HG02970 (cell line): ENCODE measurements at regions not wholly inside any gene's neighbourhood (a gene's known extent, or its start where the extent isn't known, plus 50 kb on each side); places are given as distances from the start of the nearest gene placed in this dataset.
"Not testable (repeated sequence)": the region's sequence is repeated elsewhere in the genome, so short reads cannot be mapped to it uniquely, and the experiment has no call there.

Experiments
- ATAC-seq: cut with Tn5 transposase; IDR thresholded peaks from one replicate; pipeline ENCODE4 v1.9.1; 2021; ENCODE audit warnings: mild to moderate bottlenecking, moderate library complexity, moderate number of reproducible peaks; ENCODE audit not compliant: unreplicated experiment, low FRiP score

DNA sequence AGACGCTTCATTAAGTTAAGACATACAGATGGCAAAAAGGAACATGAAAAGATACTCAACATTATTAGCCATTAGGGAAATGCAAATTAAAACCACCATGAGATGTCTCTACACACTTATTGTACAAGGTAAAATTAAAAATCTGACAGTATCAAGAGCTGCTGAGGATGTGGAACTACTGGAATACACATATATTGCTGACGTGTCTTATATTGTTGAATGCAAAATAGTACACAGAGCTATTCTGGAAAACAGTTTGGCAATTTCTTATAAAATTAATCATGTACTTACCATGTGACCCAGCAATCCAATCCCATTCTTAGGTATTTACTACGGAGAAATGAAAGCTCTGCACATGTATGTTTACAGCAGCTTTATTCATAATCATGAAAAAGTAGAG, 742.5 kb downstream of the TBC1D22A start:
- no peak for ATAC-seq

GRCh38 chr22:47498969-47499495, 736.6 kb downstream of the TBC1D22A start:
- ATAC-seq = no peak

- ATAC-seq = no peak
Observed at GRCh38 chr22:47497666-47498065, 735.2 kb downstream of the TBC1D22A start.

GRCh38 chr22:47495110-47495509, 732.7 kb downstream of the TBC1D22A start:
- ATAC-seq = no peak

GRCh38 chr22:47488131-47488530, 725.7 kb downstream of the TBC1D22A start:
- ATAC-seq = not testable (repeated sequence)

GRCh38 chr22:47486569-47487312, 724.3 kb downstream of the TBC1D22A start:
- no peak for ATAC-seq

- ATAC-seq = no peak
Observed at GRCh38 chr22:47484960-47485569, 722.6 kb downstream of the TBC1D22A start.

GRCh38 chr22:47476231-47476630, 713.8 kb downstream of the TBC1D22A start:
- no peak for ATAC-seq

- ATAC-seq = no peak
Observed at GRCh38 chr22:47474895-47475294, 712.4 kb downstream of the TBC1D22A start.

GRCh38 chr22:47474464-47474863, 712.0 kb downstream of the TBC1D22A start:
- ATAC-seq = no peak

- no peak for ATAC-seq
Observed at GRCh38 chr22:47472636-47473035, 710.2 kb downstream of the TBC1D22A start.

- ATAC-seq = no peak
Observed at GRCh38 chr22:47471406-47471805, 709.0 kb downstream of the TBC1D22A start.

- ATAC-seq = no peak
Observed at GRCh38 chr22:47465809-47466208, 703.4 kb downstream of the TBC1D22A start.

GRCh38 chr22:47465222-47465621, 702.8 kb downstream of the TBC1D22A start:
- no peak for ATAC-seq

GRCh38 chr22:47463220-47463619, 700.8 kb downstream of the TBC1D22A start:
- ATAC-seq = no peak

DNA sequence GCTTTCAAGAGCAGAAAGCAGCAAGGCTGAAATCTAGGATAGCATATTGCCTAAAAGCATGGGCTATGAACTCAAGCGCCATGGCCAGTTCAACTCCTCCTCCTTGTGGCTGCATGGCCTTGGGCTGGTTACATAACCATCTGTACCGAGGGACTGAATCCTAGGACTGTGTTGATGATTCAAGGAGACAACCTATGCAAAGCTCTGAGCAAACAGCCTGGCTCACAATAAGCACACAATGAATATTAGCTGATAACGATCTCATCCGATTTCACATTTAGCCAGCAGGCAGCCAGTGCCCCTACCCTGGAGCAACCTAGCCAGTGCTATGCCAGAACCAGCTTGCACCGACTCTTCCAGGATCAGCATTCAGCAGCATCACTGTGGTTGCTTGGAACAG, 698.4 kb downstream of the TBC1D22A start:
- no peak for ATAC-seq

GRCh38 chr22:47460176-47460575, 697.7 kb downstream of the TBC1D22A start:
- ATAC-seq = no peak

DNA sequence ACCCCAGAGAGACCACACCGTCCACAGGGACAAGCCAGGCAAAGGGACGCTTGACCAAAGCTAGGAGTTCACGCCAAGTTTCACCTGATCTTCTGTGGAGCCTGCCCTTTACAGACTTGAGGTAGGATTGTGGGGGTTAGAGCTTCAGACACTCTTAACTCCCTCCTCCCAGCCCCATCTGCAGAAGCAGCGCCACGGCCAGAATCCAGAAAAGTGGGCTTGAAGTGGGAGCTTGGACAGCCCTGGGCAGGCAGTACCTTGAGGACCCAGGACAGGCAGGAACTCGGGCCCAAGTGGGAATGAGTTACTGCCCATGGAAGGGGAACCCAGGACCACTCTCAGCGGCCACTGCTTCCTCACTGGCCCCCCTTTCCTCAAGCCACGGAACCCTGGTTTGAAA, 695.9 kb downstream of the TBC1D22A start:
- no peak for ATAC-seq

GRCh38 chr22:47457509-47458300, 695.3 kb downstream of the TBC1D22A start:
- no peak for ATAC-seq

DNA sequence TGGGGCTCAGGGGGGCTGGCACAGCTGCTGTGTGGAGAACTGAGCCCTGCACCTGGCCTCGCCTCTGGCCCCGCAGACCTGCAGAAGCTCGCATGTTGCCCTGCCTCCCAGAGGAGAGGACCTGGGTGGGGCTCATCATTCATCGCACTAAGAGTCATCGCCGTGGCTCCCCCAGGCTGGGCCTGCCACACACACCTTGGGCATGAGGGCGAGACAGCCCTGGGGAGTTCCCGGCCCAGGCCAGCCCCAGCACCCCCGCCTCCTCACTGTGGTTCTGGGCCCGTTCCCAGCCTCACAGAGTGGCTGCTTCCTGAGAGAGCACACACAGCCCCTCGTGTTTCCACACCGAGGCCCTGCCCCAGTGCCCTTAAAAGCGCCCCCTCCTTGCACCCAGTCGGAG, 694.6 kb downstream of the TBC1D22A start:
- ATAC-seq = no peak

DNA sequence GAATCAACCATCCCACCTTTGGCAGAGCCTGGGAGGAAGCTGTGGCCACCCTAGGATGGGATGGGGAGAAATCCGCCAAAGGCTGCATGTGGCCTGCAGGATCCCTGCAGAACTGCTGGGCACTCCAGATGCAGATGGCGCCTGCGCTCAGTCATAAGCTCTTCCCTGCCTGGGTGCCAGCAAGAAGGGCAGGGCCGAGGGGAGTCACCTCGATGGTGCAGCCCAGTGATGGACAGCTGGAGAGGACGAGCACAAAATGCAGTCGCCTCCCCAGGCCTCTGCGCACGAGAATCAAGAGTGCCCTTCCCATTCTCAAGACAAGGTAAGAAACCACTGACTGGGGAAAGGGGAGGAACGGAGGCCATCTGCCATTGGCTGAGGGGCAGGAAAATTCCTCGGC, 693.6 kb downstream of the TBC1D22A start:
- ATAC-seq = no peak
